GM18499 (cell line): ENCODE measurements at regions not wholly inside any gene's neighbourhood (a gene's known extent, or its start where the extent isn't known, plus 50 kb on each side); places are given as distances from the start of the nearest gene placed in this dataset.
"Not testable (repeated sequence)": the region's sequence is repeated elsewhere in the genome, so short reads cannot be mapped to it uniquely, and the experiment has no call there.

Experiments
- ATAC-seq: cut with Tn5 transposase; IDR thresholded peaks from one replicate; pipeline ENCODE4 v1.9.1; 2021; ENCODE audit warnings: moderate number of reproducible peaks; ENCODE audit not compliant: insufficient read depth, unreplicated experiment

DNA sequence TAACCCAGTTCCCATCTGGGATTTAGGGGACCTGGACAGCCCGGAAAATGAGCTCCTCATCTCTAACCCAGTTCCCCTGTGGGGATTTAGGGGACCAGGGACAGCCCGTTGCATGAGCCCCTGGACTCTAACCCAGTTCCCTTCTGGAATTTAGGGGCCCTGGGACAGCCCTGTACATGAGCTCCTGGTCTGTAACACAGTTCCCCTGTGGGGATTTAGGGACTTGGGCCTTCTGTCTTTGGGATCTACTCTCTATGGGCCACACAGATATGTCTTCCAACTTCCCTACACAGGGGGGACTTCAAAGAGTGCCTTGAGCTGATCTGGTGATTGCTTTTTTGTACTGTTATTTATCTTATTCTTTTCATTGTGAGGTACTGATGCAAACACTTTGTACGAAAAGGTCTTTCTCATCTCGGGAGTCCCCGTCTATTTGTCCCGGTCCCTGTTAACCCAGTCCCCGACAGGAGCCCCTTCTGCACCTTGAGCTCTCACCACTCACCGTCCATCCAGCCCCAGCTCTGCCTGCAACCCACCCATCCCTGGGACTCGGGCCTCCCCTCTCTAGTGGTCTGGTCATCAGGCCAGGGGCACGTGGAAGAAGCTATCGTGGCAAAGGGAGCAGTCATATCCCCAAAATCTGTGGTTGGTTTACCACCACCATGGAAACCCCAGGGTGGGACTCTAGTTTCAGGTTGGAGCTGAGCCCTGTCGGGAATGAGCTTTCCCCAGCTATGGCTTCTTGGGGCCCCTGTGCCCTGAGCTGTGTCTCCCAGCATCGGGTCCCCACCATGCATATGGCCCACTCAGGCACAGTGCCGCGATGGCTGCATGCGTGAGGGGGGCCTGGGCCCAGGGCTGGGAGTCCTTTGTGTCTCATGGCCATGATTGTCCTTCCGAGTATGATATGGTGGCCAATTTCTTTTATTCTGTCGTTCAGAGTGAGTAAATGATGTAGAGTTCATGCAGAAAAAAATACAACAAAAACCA is 270.4 kb upstream of the PLCXD1 start:
- ATAC-seq = not testable (repeated sequence)

GRCh38 chrX:13821-14443 is 267.2 kb upstream of the PLCXD1 start:
- not testable (repeated sequence) for ATAC-seq

GRCh38 chrX:14452-14851 is 266.7 kb upstream of the PLCXD1 start:
- ATAC-seq = not testable (repeated sequence)

GRCh38 chrX:18768-19454 is 262.3 kb upstream of the PLCXD1 start:
- peak; percentile 70 for ATAC-seq

DNA sequence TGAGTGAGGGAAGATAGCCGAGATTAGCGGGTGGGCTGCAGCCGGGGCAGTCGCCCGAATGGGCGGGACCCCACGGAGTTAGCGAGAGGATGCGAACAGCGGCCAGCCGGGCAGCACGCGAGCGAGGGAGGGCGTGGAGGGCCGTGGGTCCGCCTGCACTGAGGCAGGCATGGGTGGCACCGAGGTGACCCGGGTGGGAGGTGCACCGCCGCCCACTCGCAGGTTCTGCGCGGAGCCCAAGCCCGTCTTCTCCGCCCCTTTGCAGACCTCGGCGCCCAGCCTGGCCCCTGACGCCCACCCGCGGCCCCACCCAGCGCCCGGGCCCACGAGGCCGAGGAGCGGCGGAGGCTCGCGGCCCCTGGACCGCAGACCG is 261.7 kb upstream of the PLCXD1 start:
- not testable (repeated sequence) for ATAC-seq

DNA sequence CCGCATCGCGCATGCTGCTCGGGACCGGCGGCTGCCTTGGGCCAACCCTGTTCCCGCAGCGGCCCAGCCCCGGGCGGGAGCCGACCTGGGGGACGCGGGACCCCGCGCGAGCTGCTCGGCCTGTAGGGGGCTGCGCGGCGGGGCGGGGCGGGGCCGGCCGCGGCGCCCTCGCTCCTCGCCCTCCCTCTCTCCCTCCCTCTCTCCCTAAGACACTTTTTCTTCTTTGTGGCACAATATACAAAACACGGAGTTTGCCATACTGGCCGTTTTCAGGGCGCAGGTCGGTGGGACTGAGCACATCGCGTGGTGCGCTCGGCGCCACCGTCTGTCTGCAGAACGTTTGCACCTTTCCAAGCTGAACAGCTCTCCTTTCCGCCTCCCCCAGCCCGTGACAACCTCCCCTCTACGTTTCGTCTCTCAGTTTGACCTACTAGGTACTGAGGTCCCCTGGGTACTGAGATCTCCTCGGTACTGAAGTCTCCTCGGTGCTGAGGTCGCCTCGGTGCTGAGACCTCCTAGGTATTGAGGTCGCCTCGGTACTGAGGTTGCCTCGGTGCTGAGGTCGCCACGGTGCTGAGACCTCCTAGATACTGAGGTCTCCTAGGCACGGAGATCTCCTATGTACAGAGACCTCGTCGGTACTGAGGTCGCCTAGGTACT is 261.1 kb upstream of the PLCXD1 start:
- no peak for ATAC-seq

GRCh38 chrX:24139-24538 is 257.0 kb upstream of the PLCXD1 start:
- not testable (repeated sequence) for ATAC-seq
